Activated CD4-positive, alpha-beta T cell treated with anti-CD3 and anti-CD28 coated beads for 1 hour (primary cell): ENCODE measurements at regions not wholly inside any gene's neighbourhood (a gene's known extent, or its start where the extent isn't known, plus 50 kb on each side); places are given as distances from the start of the nearest gene placed in this dataset.
"Not testable (repeated sequence)": the region's sequence is repeated elsewhere in the genome, so short reads cannot be mapped to it uniquely, and the experiment has no call there.

Experiments
- DNase-seq: peaks from one replicate; pipeline ENCODE4 v3.0.0-alpha.2; 2020

GRCh38 chr11:8772571-8773519, 90.3 kb downstream of the RPL27A start:
- no peak for DNase-seq

- DNase-seq: no peak
Observed at GRCh38 chr11:8773916-8774539, 91.4 kb downstream of the RPL27A start.

GRCh38 chr11:8774916-8775315, 92.3 kb downstream of the RPL27A start:
- not testable (repeated sequence) for DNase-seq

GRCh38 chr11:8775332-8775731, 92.7 kb downstream of the RPL27A start:
- no peak for DNase-seq

- no peak for DNase-seq
Observed at GRCh38 chr11:8775734-8776133, 93.1 kb downstream of the RPL27A start.

GRCh38 chr11:8776209-8776608, 93.6 kb downstream of the RPL27A start:
- no peak for DNase-seq

- no peak for DNase-seq
Observed at GRCh38 chr11:8777907-8778767, 95.5 kb downstream of the RPL27A start.

GRCh38 chr11:8779107-8779506, 96.5 kb downstream of the RPL27A start:
- no peak for DNase-seq

- no peak for DNase-seq
Observed at GRCh38 chr11:8779732-8780131, 97.1 kb downstream of the RPL27A start.

GRCh38 chr11:8784954-8785353, 102.4 kb downstream of the RPL27A start:
- DNase-seq: no peak

- no peak for DNase-seq
Observed at GRCh38 chr11:8785457-8785856, 102.9 kb downstream of the RPL27A start.

GRCh38 chr11:8785998-8786397, 103.4 kb downstream of the RPL27A start:
- no peak for DNase-seq

- no peak for DNase-seq
Observed at GRCh38 chr11:8786933-8787332, 104.3 kb downstream of the RPL27A start.

GRCh38 chr11:8787372-8787771, 104.8 kb downstream of the RPL27A start:
- no peak for DNase-seq

- DNase-seq: no peak
Observed at GRCh38 chr11:8788616-8789015, 106.0 kb downstream of the RPL27A start.

- DNase-seq: no peak
Observed at GRCh38 chr11:8789864-8790263, 107.3 kb downstream of the RPL27A start.

- no peak for DNase-seq
Observed at GRCh38 chr11:8790968-8791367, 108.4 kb downstream of the RPL27A start.

GRCh38 chr11:8792710-8793109, 110.1 kb downstream of the RPL27A start:
- no peak for DNase-seq

- DNase-seq: no peak
Observed at GRCh38 chr11:8793114-8793777, 110.7 kb downstream of the RPL27A start.

GRCh38 chr11:8794126-8794525, 111.5 kb downstream of the RPL27A start:
- no peak for DNase-seq

- DNase-seq: no peak
Observed at GRCh38 chr11:8794677-8795103, 112.1 kb downstream of the RPL27A start.

GRCh38 chr11:8796941-8797340, 114.0 kb upstream of the AKIP1 start:
- no peak for DNase-seq

GRCh38 chr11:8799273-8799672, 111.7 kb upstream of the AKIP1 start:
- DNase-seq: no peak
